Astrocyte (in vitro differentiated cells and primary cell): ENCODE measurements at regions not wholly inside any gene's neighbourhood (a gene's known extent, or its start where the extent isn't known, plus 50 kb on each side); places are given as distances from the start of the nearest gene placed in this dataset.

Experiments used
- DNase-seq: peaks from one replicate; pipeline ENCODE4 v3.0.0-alpha.2; 2010; ENCODE audit warnings: low read depth
- FAIRE-seq: peaks from 2 replicates; lab custom pipeline; 2011; peaks lifted over from hg19 to GRCh38; lab: Jason Lieb, UNC
- H2AFZ ChIP-seq: 2 replicates; pipeline ENCODE4 v1.6.0; 2012; ENCODE audit warnings: low read depth, low read length, inconsistent platforms
- H3K27ac ChIP-seq: 2 replicates; pipeline ENCODE4 v1.5.1; 2011; ENCODE audit warnings: low read depth, low read length, inconsistent platforms
- H3K27me3 ChIP-seq: 2 replicates; pipeline ENCODE4 v1.6.0; 2011; ENCODE audit warnings: low read length, inconsistent platforms; ENCODE audit not compliant: insufficient read depth
- H3K36me3 ChIP-seq: 2 replicates; pipeline ENCODE4 v1.5.1; 2011; ENCODE audit warnings: low read length, inconsistent platforms; ENCODE audit not compliant: insufficient read depth
- H3K4me1 ChIP-seq: 2 replicates; pipeline ENCODE4 v1.5.1; 2011; ENCODE audit warnings: low read length, inconsistent platforms; ENCODE audit not compliant: insufficient read depth
- H3K4me2 ChIP-seq: 2 replicates; pipeline ENCODE4 v1.6.0; 2012; ENCODE audit warnings: low read length, inconsistent platforms
- H3K4me3 ChIP-seq: 2 replicates; pipeline ENCODE4 v1.5.1; 2011; ENCODE audit warnings: low read depth, mild to moderate bottlenecking, low read length, inconsistent platforms; ENCODE audit not compliant: insufficient read depth
- H3K79me2 ChIP-seq: 2 replicates; pipeline ENCODE4 v1.6.0; 2012; ENCODE audit warnings: mild to moderate bottlenecking, low read length, inconsistent platforms; ENCODE audit not compliant: insufficient read depth
- H3K9ac ChIP-seq: 2 replicates; pipeline ENCODE4 v1.6.0; 2012; ENCODE audit warnings: mild to moderate bottlenecking, low read length, inconsistent platforms
- H3K9me3 ChIP-seq: 2 replicates; pipeline ENCODE4 v1.5.1; 2012; ENCODE audit warnings: low read depth, mild to moderate bottlenecking, low read length, inconsistent platforms; ENCODE audit not compliant: insufficient read depth
- H4K20me1 ChIP-seq: 2 replicates; pipeline ENCODE4 v1.6.0; 2012; ENCODE audit warnings: low read length, inconsistent platforms; ENCODE audit not compliant: insufficient read depth
- H3K27ac Mint-ChIP-seq: one replicate; pipeline ENCODE4 v1.8.0; 2021; ENCODE audit warnings: mild to moderate bottlenecking, mixed read lengths; ENCODE audit not compliant: unreplicated experiment
- H3K27me3 Mint-ChIP-seq: one replicate; pipeline ENCODE4 v1.8.0; 2021; ENCODE audit warnings: low read depth, mixed read lengths; ENCODE audit not compliant: unreplicated experiment
- H3K36me3 Mint-ChIP-seq: one replicate; pipeline ENCODE4 v1.8.0; 2021; ENCODE audit warnings: low read depth, mixed read lengths; ENCODE audit not compliant: unreplicated experiment
- H3K4me1 Mint-ChIP-seq: one replicate; pipeline ENCODE4 v1.8.0; 2021; ENCODE audit warnings: low read depth, mixed read lengths; ENCODE audit not compliant: unreplicated experiment
- H3K4me3 Mint-ChIP-seq: one replicate; pipeline ENCODE4 v1.8.0; 2021; ENCODE audit warnings: mild to moderate bottlenecking, moderate library complexity, mixed read lengths; ENCODE audit not compliant: unreplicated experiment
- H3K9me3 Mint-ChIP-seq: one replicate; pipeline ENCODE4 v1.8.0; 2021; ENCODE audit warnings: mild to moderate bottlenecking, mixed read lengths; ENCODE audit not compliant: unreplicated experiment
- CTCF ChIP-seq: IDR thresholded peaks from 2 replicates; pipeline ENCODE4 v1.5.1; 2011; ENCODE audit warnings: low read depth, mild to moderate bottlenecking, inconsistent platforms, low read length, moderate library complexity; ENCODE audit not compliant: insufficient read depth
- EZH2 ChIP-seq: IDR thresholded peaks from 2 replicates; pipeline ENCODE4 v1.6.1; 2012; ENCODE audit warnings: mild to moderate bottlenecking, low read length, inconsistent platforms; ENCODE audit not compliant: insufficient read depth

- no peaks in the 10 kb centered on the region for H3K9me3 ChIP-seq
- H3K4me2 ChIP-seq, result no peak overlapping the region
- peaks cover 10% of the 10 kb centered on the region for H3K9me3 Mint-ChIP-seq
- H3K4me1 ChIP-seq, result no peaks in the 10 kb centered on the region
- H3K27ac ChIP-seq, result no peak overlapping the region
- no peak overlapping the region for H2AFZ ChIP-seq
- H3K4me1 Mint-ChIP-seq, result peaks cover 2% of the 10 kb centered on the region
- H3K27ac Mint-ChIP-seq, result no peak overlapping the region
- TF ChIP-seq EZH2 (no peak), CTCF (no peak)
- H3K36me3 ChIP-seq, result no peaks in the 10 kb centered on the region
- H3K36me3 Mint-ChIP-seq, result no peaks in the 10 kb centered on the region
- no peak for FAIRE-seq
- H3K4me3 Mint-ChIP-seq, result no peak overlapping the region
- no peak overlapping the region for H3K9ac ChIP-seq
- H3K4me3 ChIP-seq, result no peak overlapping the region
- H3K27me3 Mint-ChIP-seq, result peaks cover 6% of the 10 kb centered on the region
- DNase-seq, result no peak
- H3K27me3 ChIP-seq, result no peaks in the 10 kb centered on the region
- no peaks in the 10 kb centered on the region for H3K79me2 ChIP-seq
- no peaks in the 10 kb centered on the region for H4K20me1 ChIP-seq
These were observed 323.6 kb downstream of the NFIB start for GRCh38 chr9:13990331-13990730.

GRCh38 chr9:13988944-13989343 is 325.0 kb downstream of the NFIB start:
- Histone ChIP-seq H2AFZ (no peak overlapping the region), H4K20me1 (no peaks in the 10 kb centered on the region), H3K27me3 (no peaks in the 10 kb centered on the region), H3K36me3 (no peaks in the 10 kb centered on the region), H3K4me1 (no peaks in the 10 kb centered on the region), H3K4me3 (no peak overlapping the region), H3K79me2 (no peaks in the 10 kb centered on the region), H3K9ac (no peak overlapping the region), H3K27ac (no peak overlapping the region), H3K9me3 (no peaks in the 10 kb centered on the region), H3K4me2 (no peak overlapping the region)
- H3K4me3 Mint-ChIP-seq, result no peak overlapping the region
- H3K27ac Mint-ChIP-seq, result no peak overlapping the region
- no peaks in the 10 kb centered on the region for H3K36me3 Mint-ChIP-seq
- peaks cover 6% of the 10 kb centered on the region for H3K27me3 Mint-ChIP-seq
- H3K9me3 Mint-ChIP-seq, result peaks cover 10% of the 10 kb centered on the region
- no peak for DNase-seq
- TF ChIP-seq CTCF, result no peak
- TF ChIP-seq EZH2, result no peak
- H3K4me1 Mint-ChIP-seq, result peaks cover 2% of the 10 kb centered on the region
- no peak for FAIRE-seq

GRCh38 chr9:13983607-13984006 is 330.3 kb downstream of the NFIB start:
- DNase-seq (no peak), FAIRE-seq (peak; percentile 43)
- Histone ChIP-seq H3K4me1 (no peaks in the 10 kb centered on the region), H3K36me3 (no peaks in the 10 kb centered on the region), H3K4me3 (no peak overlapping the region), H3K9ac (no peak overlapping the region), H3K79me2 (no peaks in the 10 kb centered on the region), H3K9me3 (no peaks in the 10 kb centered on the region), H3K4me2 (no peak overlapping the region), H4K20me1 (no peaks in the 10 kb centered on the region), H2AFZ (no peak overlapping the region), H3K27ac (no peak overlapping the region), H3K27me3 (no peaks in the 10 kb centered on the region)
- Mint-ChIP-seq H3K36me3 (no peaks in the 10 kb centered on the region), H3K27ac (no peak overlapping the region), H3K9me3 (peaks cover 10% of the 10 kb centered on the region), H3K4me1 (peaks cover 8% of the 10 kb centered on the region), H3K4me3 (no peak overlapping the region), H3K27me3 (peaks cover 2% of the 10 kb centered on the region)
- TF ChIP-seq EZH2 (no peak), CTCF (no peak)
